NCI-H526 (cell line): ENCODE measurements at regions not wholly inside any gene's neighbourhood (a gene's known extent, or its start where the extent isn't known, plus 50 kb on each side); places are given as distances from the start of the nearest gene placed in this dataset.
"Not testable (repeated sequence)": the region's sequence is repeated elsewhere in the genome, so short reads cannot be mapped to it uniquely, and the experiment has no call there.

Experiments used
- DNase-seq, 2 experiments: peaks; one replicate each; lab custom pipeline; 2025; lab: John Stamatoyannopoulos, UW

DNA sequence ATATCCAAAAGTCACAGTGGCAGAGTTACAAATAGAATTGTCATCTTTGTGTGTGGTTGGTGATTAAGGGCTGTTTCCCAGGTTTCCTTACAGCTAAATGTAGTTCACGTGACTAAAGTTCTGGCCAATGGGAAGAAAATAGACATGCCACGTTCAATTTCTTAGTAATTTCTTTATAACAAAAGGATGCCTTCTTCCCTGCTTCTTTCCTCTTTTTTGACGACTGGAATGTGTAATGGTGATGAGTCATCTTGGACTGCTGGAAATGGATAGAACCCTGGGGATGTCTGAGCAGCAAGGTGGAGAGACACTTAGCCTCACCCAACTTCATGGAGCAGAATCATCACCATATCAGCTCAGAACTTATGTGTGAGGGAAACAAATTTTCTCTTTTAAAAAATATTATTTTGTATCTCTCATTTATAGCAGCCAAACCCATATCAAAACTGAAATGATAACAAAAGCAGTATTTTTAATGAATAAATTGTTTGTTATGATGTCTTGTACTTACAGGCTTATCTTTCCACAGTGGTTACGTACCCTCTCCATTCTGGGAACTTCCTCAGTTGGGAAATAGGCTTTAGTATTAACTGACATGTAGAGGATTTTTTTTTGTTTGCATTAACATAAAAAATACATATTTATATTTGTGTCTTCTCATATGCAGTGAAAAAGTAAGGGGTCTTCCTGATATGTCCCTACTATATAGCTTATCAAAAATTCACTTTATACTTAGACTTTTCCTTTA, 91.1 kb upstream of the CDH2 start:
- DNase-seq, result no peak

DNA sequence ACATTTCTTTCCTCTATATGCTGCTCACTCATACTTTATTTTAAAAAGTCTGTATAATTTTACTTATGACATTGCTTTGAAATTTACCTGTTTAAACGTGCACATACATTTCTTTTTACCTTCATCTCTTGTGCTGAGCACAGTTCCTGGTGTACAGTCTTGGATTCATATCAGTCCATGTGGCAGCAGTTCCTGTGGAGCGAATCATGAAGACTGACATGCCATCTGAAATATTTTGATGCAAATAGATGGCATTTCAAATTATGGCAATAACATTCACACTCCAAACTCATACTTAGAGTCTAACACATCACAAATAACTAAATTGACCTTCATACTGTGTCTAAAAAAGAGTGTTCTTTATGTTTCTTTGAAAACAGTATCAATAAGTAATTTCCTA, 90.3 kb upstream of the CDH2 start:
- no peak for DNase-seq

DNA sequence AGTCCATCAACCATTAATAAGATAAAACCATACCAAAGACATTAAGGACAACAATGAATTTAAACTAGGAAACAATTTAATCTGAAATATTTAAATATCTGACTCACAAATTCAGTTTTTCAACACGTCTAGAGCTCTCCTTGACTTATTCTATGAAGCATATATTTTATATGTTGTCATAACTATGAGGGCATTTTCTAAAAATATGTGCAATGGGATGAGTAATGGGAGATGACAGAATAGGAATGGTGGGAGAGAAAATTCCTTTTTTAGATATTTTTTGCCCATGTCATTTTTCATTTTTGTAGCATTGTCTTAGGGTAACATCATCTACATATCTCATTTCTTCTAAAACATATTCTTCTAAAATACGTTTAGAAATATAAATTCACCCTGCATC, 79.2 kb upstream of the CDH2 start:
- DNase-seq, result no peak

DNA sequence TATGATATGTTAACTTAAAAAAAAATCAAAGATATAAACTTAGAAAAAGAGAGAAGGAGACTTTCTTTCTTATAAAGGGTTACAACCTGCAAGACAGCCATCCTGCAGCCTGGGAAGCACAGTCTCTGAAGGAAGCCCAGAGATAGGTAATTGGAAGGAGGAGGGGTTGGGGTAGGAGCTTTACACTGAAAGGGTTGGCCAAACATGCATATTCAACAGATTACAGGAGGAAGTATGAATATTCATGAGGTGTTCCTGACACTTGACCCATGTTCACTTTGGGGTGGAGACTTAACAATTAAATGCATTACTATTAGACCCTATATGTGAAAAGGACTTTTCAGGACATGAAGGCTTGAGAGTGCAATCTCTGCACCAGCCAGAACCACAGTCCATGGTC, 71.7 kb upstream of the CDH2 start:
- no peak for DNase-seq

DNA sequence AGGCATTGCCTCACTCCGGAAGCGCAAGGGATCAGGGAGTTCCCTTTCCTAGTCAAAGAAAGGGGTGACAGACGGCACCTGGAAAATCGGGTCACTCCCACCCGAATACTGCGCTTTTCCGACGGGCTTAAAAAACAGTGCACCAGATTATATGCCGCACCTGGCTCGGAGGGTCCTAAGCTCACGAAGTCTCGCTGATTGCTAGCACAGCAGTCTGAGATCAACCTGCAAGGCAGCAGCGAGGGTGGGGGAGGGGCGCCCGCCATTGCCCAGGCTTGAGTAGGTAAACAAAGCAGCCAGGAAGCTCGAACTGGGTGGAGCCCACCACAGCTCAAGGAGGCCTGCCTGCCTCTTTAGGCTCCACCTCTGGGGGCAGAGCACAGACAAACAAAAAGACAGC, 63.7 kb upstream of the CDH2 start:
- not testable (repeated sequence) for DNase-seq

DNA sequence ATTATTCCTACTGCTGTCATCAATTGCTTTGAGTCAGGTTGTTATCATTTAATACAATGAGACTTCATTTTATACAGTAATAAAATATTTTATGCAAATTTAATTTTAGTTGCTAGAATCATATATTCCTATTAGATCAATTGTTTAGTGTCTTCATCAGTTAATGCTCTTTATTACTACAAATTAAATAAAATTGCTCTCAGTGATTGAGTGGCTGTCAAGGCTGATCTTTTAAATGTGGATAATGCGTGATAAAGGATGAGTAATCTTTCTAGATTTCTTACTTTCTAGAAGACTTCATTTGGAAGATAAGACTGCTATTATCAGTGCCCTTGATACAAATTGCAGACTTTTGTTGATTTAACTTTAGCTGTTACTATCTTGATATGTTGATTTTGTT, 59.6 kb upstream of the CDH2 start:
- DNase-seq, result no peak
